ENCODE measurements at regions not wholly inside any gene's neighbourhood (a gene's known extent, or its start where the extent isn't known, plus 50 kb on each side); places are given as distances from the start of the nearest gene placed in this dataset.

- TF ChIP-seq EZH2 (IDR thresholded peaks at IDR 0.05; ENCODE audit: borderline replicate concordance, low read length) (no peak), CTCF (IDR thresholded peaks at IDR 0.05; ENCODE audit: low read length) (no peak)
- Histone ChIP-seq H2AFZ (ENCODE audit: low read length) (no peak overlapping the region), H3K27me3 (ENCODE audit: insufficient read depth, low read length) (no peaks in the 10 kb centered on the region), H3K9me3 (ENCODE audit: low read length) (no peaks in the 10 kb centered on the region), H3K9ac (ENCODE audit: low read length) (no peak overlapping the region), H3K27ac (ENCODE audit: low read depth, low read length, poor library complexity, severe bottlenecking) (no peak overlapping the region), H3F3A (ENCODE audit: insufficient read depth, low read length) (no peaks in the 10 kb centered on the region), H4K20me1 (ENCODE audit: insufficient read depth, low read length) (no peaks in the 10 kb centered on the region), H3K9me2 (ENCODE audit: low read depth, low read length) (no peaks in the 10 kb centered on the region), H3K79me2 (ENCODE audit: insufficient read depth, low read length) (no peaks in the 10 kb centered on the region), H3K36me3 (ENCODE audit: insufficient read depth, low read length) (no peaks in the 10 kb centered on the region), H3K4me3 (ENCODE audit: low read depth, low read length, poor library complexity, severe bottlenecking) (no peak overlapping the region), H3K4me1 (ENCODE audit: insufficient read depth, low read length, severe bottlenecking) (no peaks in the 10 kb centered on the region), H3K4me2 (ENCODE audit: low read length) (no peak overlapping the region)
These were observed 292.0 kb upstream of the MBL2 start for GRCh38 chr10:53064614-53065013.

- Histone ChIP-seq H3K27me3 (ENCODE audit: insufficient read depth, low read length) (no peaks in the 10 kb centered on the region), H3F3A (ENCODE audit: insufficient read depth, low read length) (no peaks in the 10 kb centered on the region), H2AFZ (ENCODE audit: low read length) (no peak overlapping the region), H3K9me3 (ENCODE audit: low read length) (no peaks in the 10 kb centered on the region), H3K4me1 (ENCODE audit: insufficient read depth, low read length, severe bottlenecking) (no peaks in the 10 kb centered on the region), H3K79me2 (ENCODE audit: insufficient read depth, low read length) (no peaks in the 10 kb centered on the region), H3K4me3 (ENCODE audit: low read depth, low read length, poor library complexity, severe bottlenecking) (no peak overlapping the region), H3K36me3 (ENCODE audit: insufficient read depth, low read length) (no peaks in the 10 kb centered on the region), H3K27ac (ENCODE audit: low read depth, low read length, poor library complexity, severe bottlenecking) (no peak overlapping the region), H3K9me2 (ENCODE audit: low read depth, low read length) (no peaks in the 10 kb centered on the region), H4K20me1 (ENCODE audit: insufficient read depth, low read length) (no peaks in the 10 kb centered on the region), H3K9ac (ENCODE audit: low read length) (no peak overlapping the region), H3K4me2 (ENCODE audit: low read length) (no peak overlapping the region)
- TF ChIP-seq EZH2 (IDR thresholded peaks at IDR 0.05; ENCODE audit: borderline replicate concordance, low read length) (no peak), CTCF (IDR thresholded peaks at IDR 0.05; ENCODE audit: low read length) (no peak)
These were observed 291.2 kb upstream of the MBL2 start for GRCh38 chr10:53063805-53064204.

- TF ChIP-seq EZH2 (IDR thresholded peaks at IDR 0.05; ENCODE audit: borderline replicate concordance, low read length) (no peak), CTCF (IDR thresholded peaks at IDR 0.05; ENCODE audit: low read length) (no peak)
- no peaks in the 10 kb centered on the region for H3K27me3 ChIP-seq (ENCODE audit: insufficient read depth, low read length)
- H4K20me1 ChIP-seq (ENCODE audit: insufficient read depth, low read length) = no peaks in the 10 kb centered on the region
- H3K9me3 ChIP-seq (ENCODE audit: low read length) = no peaks in the 10 kb centered on the region
- H3K36me3 ChIP-seq (ENCODE audit: insufficient read depth, low read length) = no peaks in the 10 kb centered on the region
- no peak overlapping the region for H3K4me3 ChIP-seq (ENCODE audit: low read depth, low read length, poor library complexity, severe bottlenecking)
- no peak overlapping the region for H3K9ac ChIP-seq (ENCODE audit: low read length)
- no peak overlapping the region for H3K4me2 ChIP-seq (ENCODE audit: low read length)
- H3K9me2 ChIP-seq (ENCODE audit: low read depth, low read length) = no peaks in the 10 kb centered on the region
- H2AFZ ChIP-seq (ENCODE audit: low read length) = no peak overlapping the region
- no peak overlapping the region for H3K27ac ChIP-seq (ENCODE audit: low read depth, low read length, poor library complexity, severe bottlenecking)
- H3K4me1 ChIP-seq (ENCODE audit: insufficient read depth, low read length, severe bottlenecking) = no peaks in the 10 kb centered on the region
- H3F3A ChIP-seq (ENCODE audit: insufficient read depth, low read length) = no peaks in the 10 kb centered on the region
- no peaks in the 10 kb centered on the region for H3K79me2 ChIP-seq (ENCODE audit: insufficient read depth, low read length)
These were observed 280.1 kb upstream of the MBL2 start for GRCh38 chr10:53052521-53053164.

Measured in OCI-LY1 (cell line).